ENCODE measurements at regions not wholly inside any gene's neighbourhood (a gene's known extent, or its start where the extent isn't known, plus 50 kb on each side); places are given as distances from the start of the nearest gene placed in this dataset.

- intact Hi-C loops (cut with micrococcal nuclease), result no loop called here
- BruUV-seq (replicated peaks), result no TSS peak
- no peaks in the 10 kb centered on the region for H3K4me1 ChIP-seq (replicated peaks in 1 of 2; ENCODE audit: control insufficient read depth in 2 of 2, insufficient read depth in 2 of 2, low read length in 2 of 2)
- no peaks in the 10 kb centered on the region for H4K20me1 ChIP-seq (replicated peaks; ENCODE audit: control insufficient read depth, insufficient read depth, low read length)
- no peaks in the 10 kb centered on the region for H3K9me1 ChIP-seq (ENCODE audit: control insufficient read depth, insufficient read depth, low read length)
- in situ Hi-C loops (cut with MboI), result no loop called here
- H3K4me3 ChIP-seq, result no peak overlapping the region
- no peaks in the 10 kb centered on the region for H3K27me3 ChIP-seq (ENCODE audit: control insufficient read depth in 2 of 2, insufficient read depth in 2 of 2, low read length in 2 of 2)
- H3K27ac ChIP-seq (ENCODE audit: extremely low read depth, low read depth, low read length), result no peak overlapping the region
- FAIRE-seq, result no peak
- WGBS (ENCODE audit: insufficient coverage, low coverage, missing lambda C conversion rate), result 0% methylated on average over 3 of the region's 4 CpGs
- no peak overlapping the region for H3K4me2 ChIP-seq (ENCODE audit: insufficient read depth, low read length)
- TF ChIP-seq JUND (IDR thresholded peaks at IDR 0.05; ENCODE audit: borderline replicate concordance, low read depth, low read length) (no peak), JUND (tag; IDR thresholded peaks at IDR 0.05; ENCODE audit: borderline replicate concordance, low read depth, low read length) (no peak), ZNF76 (CRISPR knock-in tag; IDR thresholded peaks at IDR 0.05; ENCODE audit: borderline replicate concordance) (no peak), MCM3 (IDR thresholded peaks at IDR 0.05) (no peak), CTCF (IDR thresholded peaks at IDR 0.05 in 2 of 3, conservative IDR thresholded peaks at IDR 0.05 in 1 of 3; ENCODE audit: insufficient read depth in 2 of 3, low read depth in 1 of 3, low read length in 3 of 3) (no peak)
- H3K9ac ChIP-seq (ENCODE audit: insufficient read depth in 1 of 2, low read depth in 2 of 2, low read length in 2 of 2), result no peak overlapping the region
- DNase-seq (ENCODE audit: extremely low read depth in 1 of 4, low spot score in 3 of 4), result no peak
- ChIA-PET POLR2A (no interaction called here), CTCF (ENCODE audit: low intra/inter-chr PET ratio) (no interaction called here)
- H3K36me3 ChIP-seq (ENCODE audit: control insufficient read depth, insufficient read depth, low read length), result no peaks in the 10 kb centered on the region
- no peaks in the 10 kb centered on the region for H3K79me2 ChIP-seq (ENCODE audit: control insufficient read depth, insufficient read depth, low read length)
- no peak for ATAC-seq
- no peak overlapping the region for H2AFZ ChIP-seq (ENCODE audit: low read depth, low read length)
- no peaks in the 10 kb centered on the region for H3K9me3 ChIP-seq (replicated peaks; ENCODE audit: control insufficient read depth, insufficient read depth, low read depth, low read length)
Observed at GRCh38 chr13:44790289-44790688, 199.0 kb downstream of the NUFIP1 start.

- WGBS (ENCODE audit: insufficient coverage, low coverage, missing lambda C conversion rate), result 4% methylated on average over 6 of the region's 7 CpGs
- ChIA-PET POLR2A (no interaction called here), CTCF (ENCODE audit: low intra/inter-chr PET ratio) (no interaction called here)
- FAIRE-seq (no peak), DNase-seq (ENCODE audit: extremely low read depth in 1 of 4, low spot score in 3 of 4) (no peak), ATAC-seq (no peak)
- H2AFZ ChIP-seq (ENCODE audit: low read depth, low read length), result no peak overlapping the region
- no peak overlapping the region for H3K9ac ChIP-seq (ENCODE audit: insufficient read depth in 1 of 2, low read depth in 2 of 2, low read length in 2 of 2)
- no peaks in the 10 kb centered on the region for H3K79me2 ChIP-seq (ENCODE audit: control insufficient read depth, insufficient read depth, low read length)
- no peaks in the 10 kb centered on the region for H3K9me1 ChIP-seq (ENCODE audit: control insufficient read depth, insufficient read depth, low read length)
- intact Hi-C loops (cut with micrococcal nuclease), result no loop called here
- in situ Hi-C loops (cut with MboI), result no loop called here
- no peak overlapping the region for H3K4me3 ChIP-seq
- H4K20me1 ChIP-seq (replicated peaks; ENCODE audit: control insufficient read depth, insufficient read depth, low read length), result no peaks in the 10 kb centered on the region
- no peak overlapping the region for H3K4me2 ChIP-seq (ENCODE audit: insufficient read depth, low read length)
- no TSS peak for BruUV-seq (replicated peaks)
- H3K27me3 ChIP-seq (ENCODE audit: control insufficient read depth in 2 of 2, insufficient read depth in 2 of 2, low read length in 2 of 2), result no peaks in the 10 kb centered on the region; a peak in 1 of 5 replicates
- no peaks in the 10 kb centered on the region for H3K9me3 ChIP-seq (replicated peaks; ENCODE audit: control insufficient read depth, insufficient read depth, low read depth, low read length)
- H3K27ac ChIP-seq (ENCODE audit: extremely low read depth, low read depth, low read length), result no peak overlapping the region
- H3K36me3 ChIP-seq (ENCODE audit: control insufficient read depth, insufficient read depth, low read length), result no peaks in the 10 kb centered on the region
- H3K4me1 ChIP-seq (replicated peaks in 1 of 2; ENCODE audit: control insufficient read depth in 2 of 2, insufficient read depth in 2 of 2, low read length in 2 of 2), result no peaks in the 10 kb centered on the region
- TF ChIP-seq HDAC2 (IDR thresholded peaks at IDR 0.05), result no peak
- TF ChIP-seq SIN3B (IDR thresholded peaks at IDR 0.05; ENCODE audit: low read depth), result no peak
- TF ChIP-seq HOMEZ (CRISPR knock-in tag; IDR thresholded peaks at IDR 0.05), result no peak
- TF ChIP-seq POLR2H (tag; IDR thresholded peaks at IDR 0.05; ENCODE audit: low read depth), result no peak
- TF ChIP-seq ZNF324 (CRISPR knock-in tag; IDR thresholded peaks at IDR 0.05), result no peak
- TF ChIP-seq FOS (IDR thresholded peaks at IDR 0.05; ENCODE audit: extremely low read depth, insufficient read length), result no peak
- TF ChIP-seq CBX5 (IDR thresholded peaks at IDR 0.05; ENCODE audit: borderline replicate concordance, low read depth), result no peak
- TF ChIP-seq ZNF311 (CRISPR knock-in tag; IDR thresholded peaks at IDR 0.05), result no peak
- TF ChIP-seq GTF2B (IDR thresholded peaks at IDR 0.05; ENCODE audit: extremely low read depth, insufficient read length), result no peak
- TF ChIP-seq ZNF212 (CRISPR knock-in tag; IDR thresholded peaks at IDR 0.05), result no peak
Observed at GRCh38 chr13:44787617-44788016, 201.7 kb downstream of the NUFIP1 start.
